HG03460 (cell line): ENCODE measurements at regions not wholly inside any gene's neighbourhood (a gene's known extent, or its start where the extent isn't known, plus 50 kb on each side); places are given as distances from the start of the nearest gene placed in this dataset.
"Not testable (repeated sequence)": the region's sequence is repeated elsewhere in the genome, so short reads cannot be mapped to it uniquely, and the experiment has no call there.

Experiments
- ATAC-seq: cut with Tn5 transposase; IDR thresholded peaks from one replicate; pipeline ENCODE4 v1.9.1; 2021; ENCODE audit not compliant: unreplicated experiment

DNA sequence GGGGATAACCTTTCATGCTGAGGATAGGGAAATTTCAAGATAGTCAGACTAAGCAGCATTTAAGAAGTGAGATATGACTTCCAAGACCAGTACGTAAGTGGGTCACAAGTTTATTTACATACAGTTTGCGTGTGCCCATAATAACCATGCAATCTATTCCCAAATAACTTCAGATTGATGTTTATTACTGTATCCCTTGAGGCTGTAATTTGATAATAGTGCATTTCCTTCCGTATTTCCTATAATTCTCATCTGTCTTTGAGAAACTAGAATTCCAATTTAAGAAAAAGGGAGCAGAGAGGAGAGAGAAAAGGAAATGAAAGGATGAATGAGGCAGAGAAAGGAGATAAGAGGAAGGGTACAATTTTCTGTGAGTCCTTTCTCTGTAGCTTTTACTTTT lies 1073.1 kb downstream of the EPHA3 start:
- ATAC-seq: no peak

DNA sequence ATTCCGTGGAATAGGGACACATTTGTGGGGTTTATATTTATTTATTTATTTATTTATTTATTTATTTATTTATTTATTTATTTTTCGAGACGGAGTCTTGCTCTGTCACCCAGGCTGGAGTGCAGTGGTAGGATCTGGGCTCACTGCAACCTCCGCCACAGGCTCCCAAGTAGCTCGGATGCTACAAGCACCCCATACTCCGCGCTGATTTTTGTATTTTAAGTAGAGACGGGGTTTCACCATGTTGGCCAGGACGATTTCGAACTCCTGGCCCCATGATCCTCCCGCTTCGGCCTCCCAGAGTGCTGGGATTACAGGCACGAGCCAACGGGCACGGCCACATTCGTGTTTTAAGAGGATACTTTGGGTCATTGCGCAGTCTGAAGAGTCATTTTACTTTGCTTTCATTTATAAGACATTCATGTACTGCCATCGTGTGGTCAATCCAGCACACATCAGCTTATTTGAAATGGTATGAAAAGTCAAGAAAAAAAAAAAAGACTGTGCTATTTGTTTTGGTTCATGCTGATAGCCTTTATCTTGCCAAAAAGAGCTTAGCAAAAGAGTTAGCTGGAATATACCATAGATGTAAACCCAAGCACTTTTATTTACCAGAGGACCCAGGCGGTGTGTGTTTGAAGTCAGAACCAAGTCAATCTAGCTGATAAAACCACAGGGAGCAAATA lies 1075.0 kb downstream of the EPHA3 start:
- ATAC-seq: not testable (repeated sequence)

DNA sequence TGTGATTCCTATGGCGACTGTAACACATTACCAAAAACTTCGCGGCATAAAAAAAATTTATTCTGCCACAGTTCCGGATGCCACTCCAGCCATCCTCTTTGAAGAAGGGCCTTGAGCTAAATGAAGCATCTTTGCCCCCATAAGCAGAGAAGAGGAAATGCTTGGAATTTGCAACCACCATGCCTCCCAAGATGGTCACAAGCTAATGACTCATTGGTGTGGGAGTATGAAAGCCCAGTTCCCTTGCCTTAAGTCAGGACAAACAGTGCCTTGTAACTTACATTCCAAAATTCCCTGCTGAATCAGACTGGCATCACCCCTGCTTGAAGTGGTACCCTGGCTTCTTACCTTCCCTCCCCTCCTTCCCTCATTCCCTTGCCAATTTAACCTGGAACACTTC lies 1077.4 kb downstream of the EPHA3 start:
- ATAC-seq: no peak

DNA sequence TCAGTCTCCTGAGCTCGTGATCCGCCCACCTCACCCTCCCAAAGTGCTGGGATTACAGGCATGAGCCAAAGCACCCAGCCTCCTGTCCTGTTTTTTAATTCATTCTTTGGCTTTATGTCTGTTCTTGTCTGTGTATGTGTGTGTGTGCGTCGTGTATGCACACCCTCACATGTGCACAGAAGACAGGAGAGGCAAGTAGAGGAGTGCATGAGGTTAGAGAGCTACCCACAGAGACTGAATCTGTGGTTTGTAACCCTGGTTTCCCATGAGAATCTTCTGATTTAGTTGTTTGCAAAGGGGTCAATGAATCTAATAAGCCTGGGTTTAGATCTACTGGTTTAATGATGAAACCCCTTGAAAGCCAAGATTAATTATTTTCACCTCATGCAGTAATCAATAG lies 1090.0 kb downstream of the EPHA3 start:
- not testable (repeated sequence) for ATAC-seq

DNA sequence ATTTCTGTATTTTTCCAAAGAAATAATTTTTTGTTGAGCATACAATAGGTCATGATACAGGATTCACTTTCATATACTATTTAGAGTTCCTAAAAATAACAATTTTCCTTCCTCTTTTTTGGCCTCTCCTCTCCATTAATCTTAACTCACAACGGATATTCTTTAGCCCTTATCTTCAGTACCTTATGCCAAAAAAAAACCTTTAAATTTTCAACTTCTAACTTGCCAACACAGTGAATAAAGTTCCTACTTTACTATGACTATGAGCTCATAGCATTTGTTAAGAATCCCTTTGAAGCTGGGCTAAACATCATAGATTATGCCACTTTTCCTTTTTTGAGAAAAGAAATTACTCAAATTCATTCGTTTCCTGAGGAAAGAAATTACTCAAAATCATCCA lies 1095.5 kb downstream of the EPHA3 start:
- ATAC-seq: not testable (repeated sequence)

DNA sequence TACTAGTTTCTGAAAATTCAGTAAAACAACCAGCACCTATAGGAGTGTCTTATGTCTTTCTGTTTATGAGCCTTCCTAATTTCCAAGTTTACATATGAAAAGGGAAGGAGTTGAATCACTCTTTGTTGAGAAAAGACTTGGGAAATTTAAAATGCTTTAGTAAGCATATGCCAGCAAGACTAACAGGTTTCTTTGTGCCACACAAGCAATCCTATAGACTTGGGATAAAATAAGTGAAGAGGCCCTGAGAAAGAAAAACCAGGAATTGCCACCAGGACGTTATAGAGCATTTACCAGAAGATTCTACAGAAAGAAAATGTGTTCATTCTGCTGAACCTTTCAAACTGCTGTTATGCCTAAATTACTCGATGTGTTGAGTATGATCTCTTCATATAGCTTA lies 1099.1 kb downstream of the EPHA3 start:
- not testable (repeated sequence) for ATAC-seq

DNA sequence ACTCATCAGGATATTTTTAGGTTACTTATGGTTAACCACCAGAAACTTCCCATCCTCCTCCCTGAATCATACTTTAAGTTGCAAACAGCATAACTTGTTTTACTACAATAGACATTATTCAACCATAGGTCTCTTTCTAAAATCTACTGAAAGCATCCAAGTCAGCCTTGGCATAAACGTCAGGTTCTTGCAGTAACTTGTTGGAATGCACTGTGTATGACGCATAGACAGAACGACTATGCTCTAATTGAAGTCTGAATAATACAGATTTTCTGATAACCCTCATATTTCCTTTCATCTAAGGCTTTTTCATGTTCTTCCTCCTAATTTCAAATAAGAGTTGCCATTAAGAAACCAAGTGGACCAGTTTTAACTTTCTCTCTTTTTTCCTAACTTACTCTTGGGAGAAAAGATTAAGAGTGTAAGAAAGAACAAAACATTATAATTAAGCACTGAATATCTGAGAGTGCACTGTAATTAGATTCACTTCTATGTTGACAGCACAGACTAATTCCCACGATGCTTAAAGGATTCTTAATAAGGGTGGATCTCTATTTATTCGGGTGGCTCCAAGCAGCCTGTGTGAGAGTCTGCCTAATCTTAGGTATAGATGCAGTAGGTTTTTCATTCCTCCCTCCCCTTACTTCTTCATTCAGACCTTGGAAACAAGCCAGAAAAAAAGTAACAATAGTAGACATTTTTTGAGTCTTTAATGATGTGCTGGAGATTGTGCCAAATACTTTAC lies 1100.1 kb downstream of the EPHA3 start:
- not testable (repeated sequence) for ATAC-seq

DNA sequence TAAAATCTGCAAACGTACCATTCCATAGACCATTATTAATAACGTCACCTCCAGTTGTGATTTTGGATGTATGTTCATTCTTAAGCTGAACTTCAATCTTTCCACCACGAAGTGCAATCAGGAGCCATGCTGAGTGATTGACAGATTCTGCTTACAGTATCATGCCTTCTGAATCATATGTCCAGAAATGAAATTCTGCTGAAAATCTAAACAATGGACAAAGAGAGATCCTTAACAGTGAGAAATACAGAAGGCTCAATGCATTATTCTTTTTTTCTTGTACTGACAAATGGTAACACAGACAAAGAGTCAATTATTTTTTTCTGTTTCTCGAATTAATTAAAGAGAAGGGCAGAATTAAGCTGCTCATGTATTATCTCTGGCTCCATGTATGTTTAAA lies 1114.5 kb downstream of the EPHA3 start:
- no peak for ATAC-seq

DNA sequence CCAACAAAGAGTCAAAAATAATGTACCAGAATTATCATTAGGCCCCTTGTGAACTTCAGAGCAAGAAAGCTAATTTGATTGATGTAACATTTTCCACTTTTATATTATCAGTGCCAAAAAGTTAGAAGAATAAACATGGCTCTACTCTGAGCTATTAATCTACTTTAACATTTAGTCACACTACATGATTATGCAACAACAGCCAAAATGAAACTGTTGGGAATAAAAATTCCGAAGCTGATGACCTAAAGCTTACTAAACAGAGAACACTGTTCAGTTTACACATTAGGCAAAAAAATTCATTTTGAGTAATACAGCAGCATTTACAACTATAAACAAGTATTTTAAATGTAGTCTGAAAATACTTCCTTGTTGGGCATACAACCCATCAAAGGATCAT lies 1134.1 kb downstream of the EPHA3 start:
- no peak for ATAC-seq

DNA sequence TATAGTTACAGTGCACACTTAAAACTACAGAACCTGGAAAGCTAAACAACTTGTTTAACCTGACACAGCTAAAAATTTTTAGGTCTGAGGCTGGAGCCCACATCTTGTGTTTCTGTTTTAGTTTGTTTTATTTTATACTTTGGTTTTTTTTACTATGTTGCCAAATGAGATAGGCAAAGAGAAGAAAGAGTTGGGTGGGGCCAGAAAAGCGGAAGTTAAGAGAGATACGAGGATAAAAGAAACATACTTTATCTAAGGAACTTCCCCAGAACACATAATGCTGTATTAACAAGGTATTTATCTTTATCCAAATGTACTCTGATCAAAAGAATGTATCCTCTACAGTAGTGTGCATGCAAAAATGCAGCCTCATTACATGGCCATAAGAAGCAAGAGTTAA lies 1145.7 kb downstream of the EPHA3 start:
- no peak for ATAC-seq

DNA sequence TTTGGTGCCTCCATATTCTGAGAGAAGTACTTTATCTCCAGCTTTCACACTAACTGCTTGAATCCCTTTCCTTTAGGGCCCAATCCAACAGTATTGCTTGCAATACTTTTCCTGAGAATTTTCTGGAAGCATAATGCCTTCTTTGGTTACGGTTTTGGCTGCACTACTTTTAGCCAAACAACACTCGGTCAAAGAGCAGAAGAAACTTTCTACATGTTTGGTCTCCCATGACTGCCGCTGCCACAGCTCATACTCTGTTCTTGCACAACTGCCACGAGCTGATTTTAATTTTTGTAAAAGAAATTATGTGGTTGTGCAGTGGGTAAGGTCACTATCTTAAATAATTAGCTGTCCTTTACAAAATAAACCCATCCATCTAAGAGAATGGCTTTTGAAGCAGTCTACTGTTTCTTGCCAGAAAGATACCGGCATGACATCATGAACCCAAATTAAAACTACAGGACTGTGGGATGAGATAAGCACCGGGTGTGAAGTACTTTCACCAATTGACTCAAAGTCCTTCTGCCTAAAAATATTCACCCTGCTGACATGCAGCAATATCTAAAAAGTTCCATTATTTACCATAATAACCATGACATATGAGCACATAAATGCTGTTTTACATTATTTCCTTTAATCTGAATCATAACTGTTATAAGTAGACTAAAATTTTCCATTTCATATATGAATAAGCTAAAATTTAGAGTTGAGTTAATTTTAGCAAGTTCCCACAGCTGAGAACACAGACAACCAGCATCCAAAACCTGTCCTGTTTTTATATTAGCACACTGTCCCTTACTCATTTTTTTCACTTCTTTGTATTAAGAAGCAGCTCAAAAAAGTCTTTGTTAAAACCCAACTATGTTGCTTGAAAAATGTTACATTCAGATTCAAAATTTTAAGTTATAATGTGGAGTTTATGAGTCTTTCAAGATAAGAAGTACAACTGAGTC lies 1154.3 kb downstream of the EPHA3 start:
- ATAC-seq: no peak
